HPDE6-E6E7 (cell line): ENCODE measurements at regions not wholly inside any gene's neighbourhood (a gene's known extent, or its start where the extent isn't known, plus 50 kb on each side); places are given as distances from the start of the nearest gene placed in this dataset.
"Not testable (repeated sequence)": the region's sequence is repeated elsewhere in the genome, so short reads cannot be mapped to it uniquely, and the experiment has no call there.

ENCODE experiments used
- DNase-seq: peaks from one replicate; pipeline ENCODE4 v3.0.0; 2011; ENCODE audit warnings: missing footprints; ENCODE audit errors: extremely low spot score

DNA sequence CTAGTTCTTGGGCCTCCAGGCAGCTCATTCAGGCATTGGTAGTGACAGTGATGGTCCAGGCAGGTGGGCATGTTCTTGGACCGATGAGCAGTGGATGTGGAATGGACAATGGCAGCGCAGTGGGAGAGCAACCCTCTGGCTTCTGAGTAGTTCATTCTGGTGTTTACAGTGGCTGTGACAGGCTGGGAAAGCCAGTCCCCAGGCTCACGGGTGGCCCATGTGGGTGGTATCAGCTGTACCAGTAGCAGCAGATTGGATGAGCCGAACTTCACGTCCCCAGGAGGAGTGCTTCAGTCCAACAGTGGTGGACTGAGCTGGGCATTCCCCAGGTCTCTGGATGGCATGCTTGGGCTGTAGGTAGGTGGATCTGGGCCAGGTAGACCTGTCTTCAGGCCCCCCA, 515.6 kb upstream of the ACO1 start:
- DNase-seq, result no peak

- no peak for DNase-seq
These were observed 514.2 kb upstream of the ACO1 start for GRCh38 chr9:31870276-31870675.

GRCh38 chr9:31873722-31874121, 510.7 kb upstream of the ACO1 start:
- no peak for DNase-seq

DNA sequence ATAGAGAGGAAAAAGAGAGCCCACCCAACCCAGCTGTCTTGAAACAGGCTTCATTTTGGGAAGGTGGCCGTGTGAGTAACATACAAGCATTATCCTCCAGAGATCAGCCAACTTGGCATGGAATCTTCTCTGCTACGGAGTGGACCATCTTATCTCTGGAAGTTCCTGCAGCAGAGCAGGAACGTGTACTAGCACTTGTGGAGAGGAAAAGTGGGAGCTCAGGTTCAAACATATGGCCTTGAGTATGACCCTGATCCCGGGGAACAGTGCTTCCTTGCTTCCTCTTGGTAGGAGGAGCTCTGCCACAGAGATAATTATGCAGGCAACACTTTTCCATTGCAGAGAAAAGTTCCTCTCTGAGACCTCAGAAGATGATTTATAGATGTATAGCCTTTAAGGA, 490.4 kb upstream of the ACO1 start:
- DNase-seq, result no peak

GRCh38 chr9:31908158-31908890, 476.1 kb upstream of the ACO1 start:
- DNase-seq, result peak; percentile 14

- DNase-seq, result no peak
These were observed 475.5 kb upstream of the ACO1 start for GRCh38 chr9:31908891-31909480.

- DNase-seq, result no peak
These were observed 471.8 kb upstream of the ACO1 start for GRCh38 chr9:31912636-31913035.

DNA sequence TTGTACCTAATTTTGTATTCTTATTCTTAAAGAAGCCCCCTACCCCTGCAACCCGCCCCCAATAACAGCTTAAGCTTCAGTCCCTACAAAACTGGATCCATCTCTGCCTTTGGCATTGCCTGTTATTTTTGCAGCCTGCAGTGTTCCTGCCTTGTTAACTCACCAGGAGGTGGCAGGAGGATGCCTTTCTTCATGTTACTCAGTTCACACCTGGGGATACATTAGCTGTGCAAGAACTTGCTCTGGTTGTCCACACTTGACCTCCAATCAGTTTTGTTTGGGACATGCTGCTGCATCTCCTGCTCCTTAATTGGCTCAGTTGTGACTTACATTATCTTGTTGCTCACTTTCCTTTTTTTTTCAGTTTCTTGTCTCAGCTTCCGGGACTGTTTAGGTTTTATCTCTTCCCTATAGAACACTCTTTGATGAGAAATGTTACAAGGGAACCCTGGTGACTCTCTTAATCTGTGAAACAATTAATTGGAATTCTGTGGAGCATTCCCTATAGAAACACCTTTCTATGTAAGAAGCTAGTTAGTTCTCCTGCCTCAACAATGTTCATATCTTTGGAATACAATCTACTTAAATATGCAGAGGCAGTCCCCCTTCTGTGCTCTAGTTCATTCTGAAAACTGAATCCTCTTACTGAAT, 467.7 kb upstream of the ACO1 start:
- DNase-seq, result peak; percentile 39

GRCh38 chr9:31937737-31938136, 446.7 kb upstream of the ACO1 start:
- DNase-seq, result not testable (repeated sequence)

- DNase-seq, result no peak
These were observed 433.7 kb upstream of the ACO1 start for GRCh38 chr9:31950756-31951155.

- no peak for DNase-seq
These were observed 425.9 kb upstream of the ACO1 start for GRCh38 chr9:31958572-31958971.

DNA sequence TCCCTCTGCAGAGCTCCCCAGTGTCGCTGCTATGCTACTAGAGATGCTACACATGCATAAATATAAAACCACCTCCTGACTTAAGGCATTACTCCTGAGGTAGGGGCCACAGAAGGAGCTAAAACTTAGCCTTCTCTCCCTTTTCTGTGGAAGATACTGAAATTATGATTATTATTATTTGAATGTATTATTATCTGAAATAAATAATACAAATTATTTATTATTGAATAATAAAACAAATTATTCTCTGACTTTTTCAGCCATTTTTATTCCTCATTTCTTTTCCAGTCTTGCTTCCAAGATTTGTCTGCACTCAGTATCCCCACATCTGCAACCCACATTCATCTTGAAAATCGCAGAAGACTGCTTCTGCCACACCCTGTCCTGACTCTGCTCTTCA, 414.9 kb upstream of the ACO1 start:
- DNase-seq, result no peak

DNA sequence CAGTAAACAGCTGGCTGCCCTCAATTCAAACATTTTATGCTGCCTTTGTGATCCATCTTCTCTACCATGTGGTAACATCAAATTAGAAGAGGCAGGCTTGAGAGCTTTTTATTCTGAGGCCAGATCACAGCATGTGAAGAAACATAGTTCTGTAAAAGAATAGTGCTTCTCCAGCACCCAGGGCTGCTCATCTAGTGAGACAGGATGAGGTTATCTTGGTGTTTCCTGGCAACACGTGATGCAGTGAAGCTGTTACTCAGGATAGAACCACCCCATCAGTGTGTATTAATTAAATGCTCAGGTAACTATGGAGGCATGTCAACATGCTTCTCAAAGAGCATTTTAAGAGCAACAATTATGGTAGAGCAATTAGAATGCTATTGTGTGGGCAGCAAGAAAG, 400.5 kb upstream of the ACO1 start:
- DNase-seq, result no peak

DNA sequence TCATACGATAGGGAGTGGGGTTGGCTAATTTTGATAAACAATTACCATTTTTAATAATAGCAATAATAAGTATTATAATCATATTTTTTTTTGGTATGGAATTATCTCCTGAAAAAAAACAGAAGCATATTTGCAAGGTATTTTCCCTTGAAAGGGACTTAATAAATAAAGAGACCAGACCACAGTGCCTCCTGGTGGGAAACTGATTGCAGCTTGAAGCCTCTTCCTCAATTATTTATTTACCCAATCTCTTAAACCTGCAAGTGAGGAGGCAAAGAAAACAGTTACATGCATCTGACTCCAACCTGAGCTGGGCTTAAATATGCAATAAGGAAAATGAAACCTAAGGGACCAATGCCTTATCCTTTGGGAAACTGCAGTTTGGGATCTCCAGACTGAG, 388.1 kb upstream of the ACO1 start:
- DNase-seq, result no peak

DNA sequence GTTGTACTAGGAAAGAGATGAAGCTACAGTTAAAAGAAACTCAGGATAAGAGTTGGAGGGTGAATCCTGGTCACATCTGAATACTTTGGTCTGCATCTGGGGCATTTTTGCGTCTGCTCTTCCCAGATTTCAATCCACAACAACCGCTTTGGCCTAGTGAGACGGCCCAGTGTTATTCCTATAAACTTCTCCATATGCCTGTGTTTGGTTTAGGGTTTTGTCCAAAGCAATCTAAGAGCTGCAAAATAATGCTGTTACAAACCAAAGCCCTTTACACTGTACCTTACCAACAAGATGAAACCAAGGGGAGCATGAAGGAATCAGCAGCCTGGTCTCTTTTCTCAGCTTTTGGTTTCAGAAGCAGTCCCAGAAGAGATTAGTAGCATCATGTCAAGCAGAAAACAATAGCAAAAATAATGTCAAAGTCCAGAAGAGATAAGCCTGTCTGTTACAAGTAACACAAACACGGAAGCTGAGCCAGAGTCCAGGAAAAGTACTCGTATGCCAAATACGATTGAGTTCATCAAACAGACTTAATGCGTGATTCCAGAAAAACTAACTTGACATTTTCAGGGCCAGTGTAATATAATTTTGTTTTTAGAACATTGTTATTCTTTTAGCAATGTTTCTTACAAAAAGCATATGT, 379.9 kb upstream of the ACO1 start:
- no peak for DNase-seq

DNA sequence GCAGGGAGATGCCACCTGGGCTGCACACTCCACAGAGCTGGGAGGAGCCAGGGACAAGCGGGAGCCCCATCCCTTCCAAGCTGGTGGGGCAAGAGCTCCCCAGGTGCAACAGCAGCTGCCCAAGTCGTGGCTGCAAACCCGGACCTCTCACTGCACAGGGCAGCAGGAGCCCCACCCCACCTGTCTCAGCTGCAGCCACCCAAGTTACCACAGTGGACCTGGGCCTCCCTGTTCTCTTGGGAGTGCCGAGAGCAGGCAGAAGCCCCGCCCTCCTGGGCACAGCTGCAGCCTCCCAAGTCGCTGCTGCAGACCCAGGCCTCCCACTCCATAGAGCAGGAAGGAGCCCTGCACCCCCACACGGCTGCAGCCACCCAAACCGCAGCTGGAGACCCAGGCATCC, 374.1 kb upstream of the ACO1 start:
- no peak for DNase-seq

DNA sequence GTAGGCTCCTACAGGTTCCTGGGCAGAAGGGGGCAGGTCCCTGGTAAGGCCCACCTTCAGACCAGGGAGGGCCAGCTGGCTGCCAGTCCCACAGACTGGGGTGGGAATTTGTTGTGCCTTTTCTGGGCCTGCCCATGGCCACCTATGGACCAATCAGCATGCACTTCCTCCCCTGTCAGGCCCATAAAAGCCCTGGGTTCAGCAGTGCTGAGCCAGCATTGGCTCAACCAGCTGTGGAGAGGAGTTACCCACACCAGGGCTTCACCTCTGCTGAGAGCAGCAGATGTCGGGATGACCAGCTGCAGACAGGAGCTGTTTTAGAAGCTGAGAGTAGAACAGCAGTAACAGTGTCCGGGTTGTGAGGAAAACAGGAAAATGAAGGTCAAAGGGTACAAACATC, 373.4 kb upstream of the ACO1 start:
- DNase-seq, result no peak

DNA sequence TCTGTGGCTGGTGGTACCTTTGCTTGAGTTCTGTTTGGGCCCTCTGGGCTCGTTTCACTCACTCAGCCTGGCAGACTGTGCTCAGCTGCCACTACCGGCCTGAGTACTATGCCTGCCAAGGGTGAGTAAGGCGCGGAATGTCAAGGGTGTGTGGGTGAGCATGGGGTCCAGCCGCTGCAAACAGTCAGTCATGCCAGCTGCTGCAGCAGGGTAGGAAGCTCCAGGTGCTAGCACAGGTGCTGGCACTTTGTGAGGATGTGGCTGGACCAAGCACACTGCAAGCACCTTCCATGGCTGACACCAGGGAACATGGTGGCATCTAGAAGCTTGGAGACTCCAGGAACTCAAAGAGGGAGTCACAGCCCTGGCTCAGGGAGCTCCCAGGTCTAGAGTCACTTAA, 368.6 kb upstream of the ACO1 start:
- DNase-seq, result no peak

- no peak for DNase-seq
These were observed 338.9 kb upstream of the ACO1 start for GRCh38 chr9:32045513-32045912.

DNA sequence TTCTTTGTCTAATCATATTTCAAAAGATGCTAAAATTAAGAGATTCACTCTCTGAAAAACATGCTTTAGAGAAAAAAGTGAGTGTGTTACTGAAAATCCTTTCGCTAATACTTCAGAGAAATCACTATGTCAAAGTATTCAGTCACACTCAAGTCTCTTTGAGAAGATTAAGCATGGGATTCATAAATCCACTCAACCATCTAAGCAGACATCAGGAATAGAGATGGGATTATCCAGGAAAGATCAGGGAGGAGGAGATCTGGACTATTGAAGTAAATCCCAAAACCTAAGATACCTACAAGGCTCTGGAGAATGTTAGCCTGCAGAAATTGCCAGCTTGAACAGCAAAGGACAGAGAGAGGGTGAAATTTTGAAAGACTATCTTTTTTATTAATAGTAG, 317.2 kb upstream of the ACO1 start:
- no peak for DNase-seq

- DNase-seq, result no peak
These were observed 315.2 kb upstream of the ACO1 start for GRCh38 chr9:32069169-32069813.

GRCh38 chr9:32069969-32070368, 314.5 kb upstream of the ACO1 start:
- DNase-seq, result no peak
